ENCODE measurements at regions not wholly inside any gene's neighbourhood (a gene's known extent, or its start where the extent isn't known, plus 50 kb on each side); places are given as distances from the start of the nearest gene placed in this dataset.

GRCh38 chrX:33465137-33465536 lies 253.8 kb upstream of the DMD start:
- H3K79me2 ChIP-seq (ENCODE audit: low read length) = no peaks in the 10 kb centered on the region
- no TSS peak for BruUV-seq (replicated peaks)
- H3K4me1 ChIP-seq (ENCODE audit: insufficient read depth, low read length) = no peaks in the 10 kb centered on the region
- H2AFZ ChIP-seq (ENCODE audit: low read length) = no peak overlapping the region
- no peaks in the 10 kb centered on the region for H3F3A ChIP-seq (ENCODE audit: low read length, unreplicated experiment)
- ATAC-seq = no peak
- no peaks in the 10 kb centered on the region for H3K36me3 ChIP-seq (ENCODE audit: low read depth, low read length)
- no peaks in the 10 kb centered on the region for H3K27me3 ChIP-seq (ENCODE audit: low read length)
- H3K27ac ChIP-seq (ENCODE audit: low read length) = no peak overlapping the region
- H3K9me2 ChIP-seq (replicated peaks; ENCODE audit: low read length) = no peaks in the 10 kb centered on the region
- intact Hi-C loops (cut with micrococcal nuclease) = no loop called here
- no peak overlapping the region for H3K4me3 ChIP-seq (ENCODE audit: low read length)
- TF ChIP-seq CTCF (conservative IDR thresholded peaks at IDR 0.05; ENCODE audit: low read depth, low read length) (no peak), EZH2 (IDR thresholded peaks at IDR 0.05; ENCODE audit: low read length, unreplicated experiment) (no peak)
- H4K20me1 ChIP-seq (ENCODE audit: low read length) = no peaks in the 10 kb centered on the region
- H3K9me3 ChIP-seq (ENCODE audit: low read length) = no peaks in the 10 kb centered on the region
- no peak overlapping the region for H3K9ac ChIP-seq (ENCODE audit: low read length)
- H3K4me2 ChIP-seq (ENCODE audit: low read length) = no peak overlapping the region
- CTCF ChIA-PET = no interaction called here
- no peak for DNase-seq
- POLR2A ChIA-PET (ENCODE audit: unreplicated experiment) = no interaction called here

- CTCF ChIA-PET = no interaction called here
- DNase-seq = no peak
- Histone ChIP-seq H4K20me1 (ENCODE audit: low read length) (no peaks in the 10 kb centered on the region), H3K4me3 (ENCODE audit: low read length) (no peak overlapping the region), H3K9me2 (replicated peaks; ENCODE audit: low read length) (no peaks in the 10 kb centered on the region), H2AFZ (ENCODE audit: low read length) (no peak overlapping the region), H3K27me3 (ENCODE audit: low read length) (no peaks in the 10 kb centered on the region), H3K9me3 (ENCODE audit: low read length) (no peaks in the 10 kb centered on the region), H3K27ac (ENCODE audit: low read length) (no peak overlapping the region), H3F3A (ENCODE audit: low read length, unreplicated experiment) (no peaks in the 10 kb centered on the region), H3K36me3 (ENCODE audit: low read depth, low read length) (no peaks in the 10 kb centered on the region), H3K4me2 (ENCODE audit: low read length) (no peak overlapping the region), H3K9ac (ENCODE audit: low read length) (no peak overlapping the region), H3K79me2 (ENCODE audit: low read length) (no peaks in the 10 kb centered on the region), H3K4me1 (ENCODE audit: insufficient read depth, low read length) (no peaks in the 10 kb centered on the region)
- TF ChIP-seq EZH2phosphoT487 (IDR thresholded peaks at IDR 0.05; ENCODE audit: borderline replicate concordance, low read length) (no peak), EZH2 (IDR thresholded peaks at IDR 0.05; ENCODE audit: low read length, unreplicated experiment) (no peak), CTCF (conservative IDR thresholded peaks at IDR 0.05; ENCODE audit: low read depth, low read length) (no peak)
- intact Hi-C loops (cut with micrococcal nuclease) = no loop called here
- POLR2A ChIA-PET (ENCODE audit: unreplicated experiment) = no interaction called here
- BruUV-seq (replicated peaks) = no TSS peak
- no peak for ATAC-seq
Measured at GRCh38 chrX:33457102-33457501, 245.8 kb upstream of the DMD start.

GRCh38 chrX:33447285-33447684 lies 235.9 kb upstream of the DMD start:
- H3K4me1 ChIP-seq (ENCODE audit: insufficient read depth, low read length) = no peaks in the 10 kb centered on the region
- CTCF ChIA-PET = no interaction called here

More at GRCh38 chrX:33447285-33447684, 235.9 kb upstream of the DMD start:
- intact Hi-C loops (cut with micrococcal nuclease) = no loop called here
- no peaks in the 10 kb centered on the region for H3K9me3 ChIP-seq (ENCODE audit: low read length)
- no peak for DNase-seq
- no peak overlapping the region for H3K4me2 ChIP-seq (ENCODE audit: low read length)
- no peak overlapping the region for H3K9ac ChIP-seq (ENCODE audit: low read length)
- H3K36me3 ChIP-seq (ENCODE audit: low read depth, low read length) = no peaks in the 10 kb centered on the region
- ATAC-seq = no peak
- POLR2A ChIA-PET (ENCODE audit: unreplicated experiment) = no interaction called here
- no peaks in the 10 kb centered on the region for H3F3A ChIP-seq (ENCODE audit: low read length, unreplicated experiment)
- BruUV-seq (replicated peaks) = no TSS peak
- H4K20me1 ChIP-seq (ENCODE audit: low read length) = no peaks in the 10 kb centered on the region
- H3K27ac ChIP-seq (ENCODE audit: low read length) = no peak overlapping the region
- H3K9me2 ChIP-seq (replicated peaks; ENCODE audit: low read length) = no peaks in the 10 kb centered on the region
- H3K4me3 ChIP-seq (ENCODE audit: low read length) = no peak overlapping the region
- TF ChIP-seq CTCF (conservative IDR thresholded peaks at IDR 0.05; ENCODE audit: low read depth, low read length) (no peak), EZH2 (IDR thresholded peaks at IDR 0.05; ENCODE audit: low read length, unreplicated experiment) (no peak), EZH2phosphoT487 (IDR thresholded peaks at IDR 0.05; ENCODE audit: borderline replicate concordance, low read length) (no peak)
- H2AFZ ChIP-seq (ENCODE audit: low read length) = no peak overlapping the region
- no peaks in the 10 kb centered on the region for H3K27me3 ChIP-seq (ENCODE audit: low read length)
- H3K79me2 ChIP-seq (ENCODE audit: low read length) = no peaks in the 10 kb centered on the region

Measured in PC-3 (cell line).